ENCODE measurements at regions not wholly inside any gene's neighbourhood (a gene's known extent, or its start where the extent isn't known, plus 50 kb on each side); places are given as distances from the start of the nearest gene placed in this dataset.
A peak's percentile ranks its signal among the peaks of the same experiment; 100 is the strongest.
"Not testable (repeated sequence)": the region's sequence is repeated elsewhere in the genome, so short reads cannot be mapped to it uniquely, and the experiment has no call there.

DNA sequence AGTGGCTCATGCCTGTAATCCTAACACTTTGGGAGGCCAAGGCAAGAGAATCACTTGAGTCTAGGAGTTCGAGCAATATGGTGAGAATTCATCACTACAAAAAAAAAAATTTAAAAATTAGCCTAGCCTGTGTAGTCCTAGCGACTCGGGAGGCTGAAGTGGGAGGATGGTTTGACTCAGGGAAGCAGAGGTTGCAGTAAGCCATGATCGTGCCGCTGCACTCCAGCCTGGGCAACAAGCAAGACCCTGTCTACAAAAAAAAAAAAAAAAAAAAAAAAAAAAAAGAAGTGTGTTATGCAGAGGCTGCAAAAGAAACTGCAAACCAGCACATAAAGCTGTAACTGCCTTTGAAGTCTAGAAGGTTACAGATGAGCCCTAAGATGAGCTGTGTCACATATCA, 116.9 kb upstream of the SLC1A3 start:
- no peak for DNase-seq

- no peak for DNase-seq
Observed at GRCh38 chr5:36491856-36492255, 114.5 kb upstream of the SLC1A3 start.

- DNase-seq = no peak
Observed at GRCh38 chr5:36492984-36493654, 113.3 kb upstream of the SLC1A3 start.

- DNase-seq = no peak
Observed at GRCh38 chr5:36494028-36494427, 112.4 kb upstream of the SLC1A3 start.

DNA sequence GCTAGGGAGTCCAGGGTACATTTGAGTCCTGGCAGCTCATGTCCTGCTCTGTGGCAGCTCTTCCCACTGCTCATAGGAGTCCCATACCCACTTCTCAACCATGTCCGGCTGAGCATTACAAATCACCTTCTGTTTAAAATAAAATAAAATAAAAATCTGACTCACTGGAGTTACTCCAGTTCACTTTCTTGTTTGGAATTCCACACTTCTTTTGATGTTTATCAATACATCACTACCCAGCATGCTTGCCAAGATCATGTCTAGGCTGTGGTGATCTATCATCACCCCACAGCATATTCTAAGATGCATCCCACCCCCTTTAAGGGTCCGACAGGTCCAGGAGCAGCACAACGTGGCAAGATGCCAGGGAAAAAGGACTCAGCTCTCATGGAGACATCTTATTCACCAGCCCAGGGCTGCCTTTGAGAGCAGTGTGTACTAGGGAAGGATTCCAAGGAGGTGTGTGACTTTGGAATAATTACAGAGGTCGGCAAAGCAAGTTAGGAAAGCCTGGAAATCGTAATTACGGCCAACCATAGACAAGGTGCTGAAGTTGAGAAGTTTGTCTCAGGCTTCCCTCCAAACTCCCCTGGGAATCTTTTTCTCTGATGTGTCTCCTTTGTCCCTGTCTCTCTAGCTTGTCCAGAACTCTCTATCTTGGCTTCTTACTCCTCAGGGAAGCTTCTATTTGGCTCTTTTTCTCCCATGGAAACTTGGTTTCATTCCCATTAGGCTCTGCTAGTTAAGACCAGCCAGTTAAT, 111.4 kb upstream of the SLC1A3 start:
- no peak for DNase-seq

DNA sequence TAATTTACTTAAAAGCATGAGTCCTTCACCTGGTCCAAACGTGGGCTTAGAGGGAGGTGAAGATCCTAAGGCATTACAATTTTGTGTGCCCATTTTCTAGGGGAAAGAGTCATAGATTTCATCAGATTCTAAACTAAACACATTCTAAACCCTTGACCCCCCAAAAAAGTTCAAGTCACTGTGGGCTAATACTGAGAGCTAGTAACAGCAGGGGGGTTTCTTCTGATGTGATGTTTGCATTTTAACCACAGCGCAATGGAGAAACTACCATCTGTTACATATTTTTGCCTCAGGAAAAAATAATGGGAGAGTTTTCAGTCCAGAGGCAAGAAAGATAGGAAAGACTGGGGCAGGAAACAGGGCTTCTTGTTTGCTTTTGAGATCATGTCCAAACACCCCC, 110.8 kb upstream of the SLC1A3 start:
- DNase-seq = no peak

DNA sequence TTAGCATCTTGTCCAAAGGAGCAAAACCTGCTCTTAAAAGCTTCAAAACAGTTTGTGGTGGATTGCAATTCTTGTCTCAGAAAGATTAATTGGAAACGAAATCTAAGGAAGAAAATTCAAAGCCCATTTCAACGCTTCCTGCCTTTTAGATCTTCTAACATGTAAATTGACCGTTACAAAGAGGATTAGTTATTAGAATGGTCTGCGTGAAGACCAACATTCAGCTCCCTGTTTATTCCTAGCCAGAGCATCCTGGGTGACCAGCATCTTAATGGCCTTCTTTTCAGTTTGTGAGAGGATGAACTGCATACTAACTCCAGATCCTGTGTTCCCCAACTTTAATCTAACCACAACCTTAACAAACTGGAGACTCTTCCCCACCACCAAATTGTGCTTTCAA, 109.9 kb upstream of the SLC1A3 start:
- DNase-seq = no peak

DNA sequence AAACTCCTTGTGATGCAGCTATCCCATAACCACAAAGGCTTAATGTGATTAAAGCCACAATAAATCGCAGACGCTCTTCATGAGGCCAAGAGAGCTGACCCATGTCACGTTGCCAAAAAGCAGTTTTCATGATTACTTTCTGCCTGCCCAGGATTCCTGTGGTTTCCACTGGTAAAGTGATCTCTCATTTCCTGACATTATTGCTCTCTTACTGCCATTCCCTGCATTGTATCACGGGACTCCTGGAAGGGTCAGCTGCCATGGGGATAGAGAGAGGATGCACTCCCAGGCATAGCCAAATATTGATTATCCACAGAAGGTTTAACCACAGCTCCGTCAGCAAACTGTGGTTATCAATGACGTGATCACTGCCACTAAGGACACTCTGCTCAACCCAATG, 103.8 kb upstream of the SLC1A3 start:
- no peak for DNase-seq

DNA sequence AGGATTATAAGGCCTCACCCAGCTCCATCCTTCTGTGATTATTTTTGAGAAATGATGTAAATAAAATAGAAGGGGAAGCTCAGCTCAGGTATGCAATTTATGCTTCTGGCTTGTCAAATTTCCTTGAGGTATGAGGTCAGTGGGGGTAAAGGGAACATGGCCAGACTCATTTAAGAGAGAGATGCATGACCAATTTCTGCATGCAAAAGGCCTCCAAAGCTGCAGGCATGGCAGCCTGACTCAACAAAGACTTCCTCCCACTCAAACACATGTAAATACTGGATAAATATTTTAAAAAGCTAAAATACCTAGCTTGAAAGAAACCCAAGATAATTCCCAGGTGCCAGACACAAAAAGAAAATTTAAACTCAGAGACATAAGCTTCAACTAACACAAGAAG, 101.4 kb upstream of the SLC1A3 start:
- DNase-seq = no peak

DNA sequence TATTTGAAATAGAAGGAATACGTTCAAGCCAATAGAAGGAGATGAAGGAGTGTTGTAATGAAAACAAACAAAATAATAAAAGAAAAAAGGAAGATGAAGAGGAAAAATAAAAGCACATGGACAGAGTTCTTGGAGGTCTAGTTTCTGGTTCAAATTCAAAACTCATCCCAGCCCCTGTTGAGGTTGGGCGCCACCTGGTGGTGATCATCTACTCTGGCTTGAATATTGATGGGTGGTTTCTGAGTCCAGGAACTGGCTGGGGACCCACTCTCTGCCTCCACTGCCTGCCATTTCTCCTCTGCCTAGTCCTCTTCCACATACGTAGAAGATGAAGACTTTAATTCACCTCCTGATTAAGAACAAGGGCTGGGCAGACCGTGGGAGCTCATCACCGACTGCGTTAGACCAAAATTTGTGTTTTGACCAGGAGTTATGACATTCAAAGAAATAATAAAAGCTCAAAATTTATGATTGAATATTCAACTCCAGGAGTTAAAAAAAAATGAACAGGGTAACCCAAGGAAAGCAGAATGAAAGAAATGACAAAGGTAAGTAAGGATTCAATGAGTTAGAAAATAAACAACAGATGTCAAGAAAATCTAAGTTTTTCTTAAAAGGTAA, 99.0 kb upstream of the SLC1A3 start:
- peak; percentile 18 to 58 (median 50) for DNase-seq

- peak in 1 of 4 experiments; percentile 1 for DNase-seq
Observed at GRCh38 chr5:36508331-36508730, 98.1 kb upstream of the SLC1A3 start.

DNA sequence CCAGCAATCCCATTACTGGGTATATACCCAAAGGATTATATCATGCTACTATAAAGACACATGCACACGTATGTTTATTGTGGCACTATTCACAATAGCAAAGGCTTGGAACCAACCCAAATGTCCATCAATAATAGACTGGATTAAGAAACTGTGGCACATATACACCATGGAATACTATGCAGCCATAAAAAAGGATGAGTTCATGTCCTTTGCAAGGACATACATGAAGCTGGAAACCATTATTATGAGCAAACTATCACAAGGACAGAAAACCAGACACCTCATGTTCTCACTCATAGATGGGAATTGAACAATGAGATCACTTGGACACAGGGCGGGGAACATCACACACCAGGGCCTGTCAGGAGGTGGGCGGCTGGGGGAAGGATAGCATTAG, 92.8 kb upstream of the SLC1A3 start:
- DNase-seq = not testable (repeated sequence)

DNA sequence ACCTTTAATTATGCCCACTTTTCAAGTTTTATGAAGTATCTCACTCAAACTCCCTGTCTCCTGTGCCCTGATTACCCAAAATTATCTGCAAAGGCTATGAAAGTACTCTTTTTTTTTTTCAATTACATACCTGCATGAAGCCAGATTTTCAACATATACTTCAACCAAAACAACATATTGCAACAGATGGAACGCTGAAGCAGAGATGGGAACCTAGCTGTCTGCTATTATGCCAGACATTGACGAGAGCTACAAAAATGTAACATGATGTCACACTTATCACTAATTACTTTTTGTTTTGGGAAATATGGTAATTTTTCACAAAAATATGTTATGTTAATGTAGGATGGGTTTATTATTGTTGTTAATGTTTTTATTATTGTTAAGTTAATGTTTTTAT, 86.5 kb upstream of the SLC1A3 start:
- no peak for DNase-seq

- DNase-seq = no peak
Observed at GRCh38 chr5:36521219-36521618, 85.2 kb upstream of the SLC1A3 start.

DNA sequence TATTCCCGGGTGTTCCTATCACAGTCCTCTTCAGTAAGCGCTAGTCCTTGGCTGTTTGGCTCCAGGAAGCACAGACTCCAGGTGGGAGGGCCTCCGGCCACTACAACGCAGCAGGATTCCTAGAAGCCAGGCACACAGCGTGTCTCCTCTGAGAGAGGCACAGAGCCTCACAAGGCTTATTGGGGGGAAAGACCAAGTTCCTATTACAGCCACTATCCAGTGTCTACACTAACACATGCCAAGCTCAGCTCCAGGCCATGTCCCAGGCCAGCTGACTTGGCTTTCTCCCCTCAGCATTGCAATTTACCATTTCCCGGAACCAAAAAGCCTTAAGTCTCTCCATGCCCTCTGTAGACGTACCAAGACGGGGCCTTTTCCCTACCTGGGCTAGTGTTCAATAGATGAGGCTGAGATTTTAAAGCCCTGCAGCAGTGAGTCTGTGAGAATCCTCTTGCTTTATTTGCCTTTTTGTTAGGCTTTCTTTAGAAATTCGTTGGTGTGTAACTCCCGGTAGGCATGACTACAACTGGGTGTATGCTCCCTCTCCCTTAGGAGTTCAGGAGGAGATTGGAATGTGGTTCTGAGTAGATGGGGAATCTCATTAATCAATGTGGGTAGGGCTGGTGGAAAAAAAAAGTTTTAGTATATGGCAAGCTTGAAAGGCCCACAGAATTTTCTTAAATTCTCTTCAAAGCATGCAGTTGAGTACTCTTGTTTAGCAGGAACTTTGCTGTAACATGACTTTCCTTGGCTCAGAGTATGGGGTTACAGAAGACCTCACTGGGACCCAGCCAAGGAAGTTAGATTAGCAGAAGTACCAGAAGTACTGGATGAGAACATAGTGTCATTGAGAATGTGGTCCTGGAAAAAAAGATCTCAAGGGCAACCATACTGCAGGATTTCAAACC, 84.3 kb upstream of the SLC1A3 start:
- no peak for DNase-seq

DNA sequence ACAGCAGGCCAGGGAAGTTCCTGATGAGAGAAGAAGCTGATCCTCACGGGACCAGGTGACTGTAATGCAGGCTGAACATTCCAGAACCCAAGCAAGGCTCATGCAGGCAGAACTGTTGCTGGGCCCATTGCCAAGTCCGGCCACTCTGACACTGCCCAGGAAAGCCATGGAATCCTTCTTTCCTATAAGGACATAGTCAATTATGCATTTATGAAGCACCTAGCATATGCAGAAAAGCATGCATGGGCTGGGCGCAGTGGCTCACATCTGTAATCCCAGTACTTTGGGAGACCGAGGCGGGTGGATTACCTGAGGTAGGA, 83.7 kb upstream of the SLC1A3 start:
- DNase-seq = no peak

DNA sequence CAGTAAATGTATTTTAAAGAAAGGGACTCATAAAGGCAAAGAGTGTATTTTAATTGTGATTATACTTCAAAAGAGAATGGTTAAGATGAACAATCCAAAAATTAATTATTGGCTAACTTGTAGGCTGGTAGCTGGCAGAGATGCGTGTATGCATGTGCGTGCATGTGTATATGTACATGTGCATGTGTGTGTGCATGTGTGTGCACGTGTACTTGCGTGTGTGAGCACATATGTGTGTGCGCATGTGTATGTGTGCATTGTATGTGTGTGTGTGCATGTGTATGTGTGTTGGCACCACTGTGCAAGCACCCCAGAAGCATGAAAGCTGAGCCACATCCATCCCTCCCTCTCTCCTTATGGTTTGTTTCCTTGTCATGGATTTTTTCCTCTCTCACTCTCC, 83.0 kb upstream of the SLC1A3 start:
- DNase-seq = no peak

DNA sequence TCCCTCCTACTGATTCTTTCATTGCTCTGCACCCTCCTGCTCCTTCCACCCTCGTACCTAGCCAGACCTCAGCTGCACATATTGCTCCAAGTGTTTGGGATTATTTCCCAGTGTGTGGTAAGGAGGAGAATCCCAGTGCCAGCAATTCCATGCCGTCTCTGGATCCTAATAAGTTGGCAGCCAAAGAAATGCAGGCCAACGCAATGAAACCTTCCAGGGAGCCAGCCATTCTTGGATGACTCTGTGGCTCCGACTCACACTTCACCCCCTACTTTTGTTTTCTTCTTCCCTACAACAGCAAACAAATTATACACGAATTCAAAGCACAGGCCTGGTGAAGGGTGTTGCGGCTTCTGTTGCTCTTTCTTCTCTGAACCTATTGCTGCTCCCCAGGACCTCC, 82.5 kb upstream of the SLC1A3 start:
- no peak for DNase-seq

DNA sequence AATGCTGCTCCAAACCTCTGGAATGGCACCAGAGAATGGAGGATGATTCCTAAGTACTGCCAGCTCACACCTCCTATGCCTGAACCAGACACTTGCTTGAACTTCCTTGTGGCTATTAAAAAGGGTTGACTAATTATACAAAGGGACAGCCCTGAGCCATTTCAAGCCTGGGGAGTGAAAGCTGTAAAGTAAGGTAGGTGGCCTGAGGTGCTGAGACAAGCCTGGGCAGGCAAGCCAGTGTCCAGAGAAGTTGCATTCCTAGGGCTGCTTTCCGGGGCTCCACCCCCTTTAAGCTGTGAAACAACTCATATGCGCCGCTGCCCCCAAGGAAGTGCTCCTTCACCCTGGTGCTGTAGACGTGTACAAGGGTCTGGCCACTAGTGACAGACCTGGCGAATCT, 79.9 kb upstream of the SLC1A3 start:
- no peak for DNase-seq

GRCh38 chr5:36528588-36528987, 77.8 kb upstream of the SLC1A3 start:
- no peak for DNase-seq

GRCh38 chr5:36529142-36529541, 77.3 kb upstream of the SLC1A3 start:
- DNase-seq = no peak

DNA sequence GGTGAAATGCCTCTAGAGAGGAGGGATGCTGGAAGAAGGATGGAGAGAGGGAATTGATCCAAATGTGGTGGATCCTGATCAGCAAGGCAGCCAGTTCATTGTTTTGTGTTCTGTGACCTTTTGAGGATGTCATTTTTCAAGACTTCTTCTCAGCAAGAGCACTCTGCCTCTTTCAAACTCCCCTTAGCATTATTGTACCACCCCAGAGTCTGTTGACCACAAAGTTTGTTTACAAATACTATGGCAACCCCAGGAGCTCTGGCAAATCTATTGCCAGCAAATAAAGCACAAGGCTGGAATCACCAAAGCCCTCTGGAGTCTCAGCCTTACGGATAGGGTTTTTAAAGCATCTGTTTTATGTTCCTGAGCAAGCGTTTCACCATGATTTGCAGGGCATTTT, 76.2 kb upstream of the SLC1A3 start:
- no peak for DNase-seq

DNA sequence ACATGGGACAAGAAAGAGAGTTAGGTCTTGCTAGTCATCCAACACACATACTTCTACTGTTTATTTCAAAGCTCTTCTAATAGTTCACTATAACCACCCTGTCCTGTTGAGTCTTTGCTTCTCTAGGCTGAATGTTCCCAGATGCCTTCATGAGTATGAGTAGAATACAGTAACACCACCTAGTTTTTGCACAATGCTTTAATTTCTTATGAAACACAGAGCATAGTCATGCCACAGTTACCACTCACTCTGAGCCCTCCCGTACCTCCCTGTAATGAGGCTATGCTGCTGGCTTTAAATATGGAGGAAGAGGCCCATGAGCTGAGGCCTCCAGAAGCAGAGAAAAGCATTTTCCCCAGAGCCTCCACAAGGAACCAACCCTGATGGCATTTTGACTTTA, 75.0 kb upstream of the SLC1A3 start:
- DNase-seq = no peak
